Astrocyte (in vitro differentiated cells and primary cell): ENCODE measurements at regions not wholly inside any gene's neighbourhood (a gene's known extent, or its start where the extent isn't known, plus 50 kb on each side); places are given as distances from the start of the nearest gene placed in this dataset.

Experiments
- EZH2 ChIP-seq: IDR thresholded peaks from 2 replicates; pipeline ENCODE4 v1.6.1; 2012; ENCODE audit warnings: mild to moderate bottlenecking, low read length, inconsistent platforms; ENCODE audit not compliant: insufficient read depth
- TF ChIP-seq, protein P1 (sequence below): IDR thresholded peaks from 2 replicates; pipeline ENCODE4 v1.5.1; 2011; ENCODE audit warnings: low read depth, mild to moderate bottlenecking, inconsistent platforms, low read length, moderate library complexity; ENCODE audit not compliant: insufficient read depth

DNA sequence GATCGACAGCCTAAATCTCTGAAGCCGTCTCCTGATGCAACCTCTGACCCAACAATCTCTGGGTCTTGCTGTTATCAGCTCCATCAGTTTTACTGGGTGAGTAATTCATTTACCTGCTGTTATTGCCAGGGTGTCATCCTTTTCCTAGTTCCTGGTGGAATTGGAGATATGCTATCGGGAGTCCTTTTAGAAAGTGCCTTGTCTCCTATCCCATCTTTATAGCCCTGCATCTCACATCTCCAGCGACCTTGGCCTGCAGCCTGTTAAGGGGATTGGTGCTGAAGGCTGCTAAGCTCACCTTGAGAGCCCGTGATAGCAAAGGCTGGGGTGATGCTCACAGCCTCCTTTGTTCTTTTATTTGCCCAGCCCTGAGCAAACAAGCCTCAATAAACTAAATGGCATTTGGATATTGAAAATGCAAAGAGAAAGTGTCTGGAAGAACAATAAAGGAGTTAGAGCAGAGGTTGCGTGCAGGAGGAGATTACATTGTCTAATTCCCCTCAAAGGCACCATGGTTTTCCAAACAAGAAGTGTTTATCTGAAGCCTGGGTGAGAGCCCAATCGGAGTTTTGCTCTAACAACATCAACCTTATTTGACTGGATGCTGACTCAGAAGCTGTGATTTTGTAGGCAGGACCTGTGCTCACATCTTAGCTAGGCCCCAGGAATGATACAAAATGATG, 101.8 kb downstream of the RPLP1 start:
- TF ChIP-seq, protein P1, sequence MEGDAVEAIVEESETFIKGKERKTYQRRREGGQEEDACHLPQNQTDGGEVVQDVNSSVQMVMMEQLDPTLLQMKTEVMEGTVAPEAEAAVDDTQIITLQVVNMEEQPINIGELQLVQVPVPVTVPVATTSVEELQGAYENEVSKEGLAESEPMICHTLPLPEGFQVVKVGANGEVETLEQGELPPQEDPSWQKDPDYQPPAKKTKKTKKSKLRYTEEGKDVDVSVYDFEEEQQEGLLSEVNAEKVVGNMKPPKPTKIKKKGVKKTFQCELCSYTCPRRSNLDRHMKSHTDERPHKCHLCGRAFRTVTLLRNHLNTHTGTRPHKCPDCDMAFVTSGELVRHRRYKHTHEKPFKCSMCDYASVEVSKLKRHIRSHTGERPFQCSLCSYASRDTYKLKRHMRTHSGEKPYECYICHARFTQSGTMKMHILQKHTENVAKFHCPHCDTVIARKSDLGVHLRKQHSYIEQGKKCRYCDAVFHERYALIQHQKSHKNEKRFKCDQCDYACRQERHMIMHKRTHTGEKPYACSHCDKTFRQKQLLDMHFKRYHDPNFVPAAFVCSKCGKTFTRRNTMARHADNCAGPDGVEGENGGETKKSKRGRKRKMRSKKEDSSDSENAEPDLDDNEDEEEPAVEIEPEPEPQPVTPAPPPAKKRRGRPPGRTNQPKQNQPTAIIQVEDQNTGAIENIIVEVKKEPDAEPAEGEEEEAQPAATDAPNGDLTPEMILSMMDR, result no peak
- no peak for TF ChIP-seq EZH2
